ENCODE measurements at regions not wholly inside any gene's neighbourhood (a gene's known extent, or its start where the extent isn't known, plus 50 kb on each side); places are given as distances from the start of the nearest gene placed in this dataset.
"Not testable (repeated sequence)": the region's sequence is repeated elsewhere in the genome, so short reads cannot be mapped to it uniquely, and the experiment has no call there.

- DNase-seq = no peak
Observed at GRCh38 chr7:8938044-8938805, 504.8 kb downstream of the NXPH1 start.

DNA sequence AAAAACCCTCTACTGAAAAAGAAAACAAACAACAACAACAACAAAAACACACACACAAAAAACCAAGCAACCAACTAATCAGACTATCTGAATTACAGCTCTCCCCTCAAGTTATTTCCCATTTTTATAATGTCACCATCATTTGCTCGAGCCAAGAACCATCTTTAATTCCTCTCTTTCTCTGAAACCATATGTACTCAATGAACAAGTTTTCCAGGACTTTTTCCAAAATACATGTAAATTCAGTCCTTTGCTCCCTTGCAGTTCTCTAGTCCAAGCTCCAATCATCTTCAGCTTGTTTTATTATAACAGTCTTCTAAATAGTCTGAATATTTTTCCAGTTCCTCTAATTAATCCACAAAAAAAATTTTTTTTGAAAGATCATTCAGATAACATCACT, 506.0 kb downstream of the NXPH1 start:
- no peak for DNase-seq

DNA sequence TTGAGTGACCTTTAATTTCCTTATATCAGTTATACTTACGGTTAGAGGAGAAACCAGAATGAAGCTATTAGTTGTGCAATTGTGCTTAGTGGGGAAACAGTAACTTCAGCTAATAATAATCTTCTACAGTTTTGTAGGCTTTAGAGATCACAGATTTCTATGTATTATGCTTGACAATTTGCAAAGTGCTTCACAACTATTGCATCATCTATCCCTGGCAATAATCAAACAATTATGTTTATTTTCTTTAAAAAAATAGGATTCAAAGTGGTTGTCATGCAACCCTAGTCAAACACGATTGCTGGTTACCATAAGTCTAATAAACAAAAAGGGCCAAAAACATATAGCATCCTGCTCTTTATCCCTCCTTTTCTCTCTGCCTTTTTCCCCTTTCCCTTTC, 530.3 kb downstream of the NXPH1 start:
- DNase-seq = no peak

GRCh38 chr7:8965177-8965576, 531.8 kb downstream of the NXPH1 start:
- DNase-seq = no peak

- no peak for DNase-seq
Observed at GRCh38 chr7:8973601-8974000, 540.2 kb downstream of the NXPH1 start.

- no peak for DNase-seq
Observed at GRCh38 chr7:8975681-8976080, 542.3 kb downstream of the NXPH1 start.

DNA sequence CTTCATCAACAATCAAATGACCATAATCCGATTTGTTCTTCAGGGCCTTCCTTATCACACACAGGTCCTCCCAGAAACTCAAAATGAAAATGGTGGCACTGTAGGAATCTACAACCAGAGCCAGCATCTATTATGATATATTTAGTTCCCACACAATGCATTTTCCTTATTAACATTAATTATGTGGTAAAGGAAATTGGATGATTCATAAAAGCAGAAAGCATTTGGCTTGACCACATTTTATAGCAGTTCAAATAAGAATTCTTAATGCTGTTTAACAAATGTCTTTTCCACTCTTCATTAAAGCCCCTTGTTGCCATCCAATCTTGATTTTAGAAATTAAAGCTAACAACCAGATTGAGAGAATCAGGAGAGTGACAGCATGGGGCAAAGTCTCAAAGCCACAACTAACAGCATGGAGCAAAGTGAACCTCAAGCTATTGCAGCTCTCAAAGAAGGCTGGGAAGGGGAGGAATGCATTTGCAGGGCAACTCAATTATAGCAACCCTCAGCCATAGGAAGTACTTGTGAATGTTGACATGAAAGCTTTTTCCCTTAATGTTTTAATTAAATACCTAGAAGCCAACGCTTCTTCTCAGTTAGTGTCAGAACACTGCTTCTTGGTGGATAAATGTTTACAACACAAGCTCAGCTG, 549.1 kb downstream of the NXPH1 start:
- no peak for DNase-seq

GRCh38 chr7:8985255-8985654, 551.8 kb downstream of the NXPH1 start:
- DNase-seq = no peak

GRCh38 chr7:8988267-8988666, 554.9 kb downstream of the NXPH1 start:
- DNase-seq = no peak

GRCh38 chr7:8991159-8991558, 557.8 kb downstream of the NXPH1 start:
- no peak for DNase-seq

DNA sequence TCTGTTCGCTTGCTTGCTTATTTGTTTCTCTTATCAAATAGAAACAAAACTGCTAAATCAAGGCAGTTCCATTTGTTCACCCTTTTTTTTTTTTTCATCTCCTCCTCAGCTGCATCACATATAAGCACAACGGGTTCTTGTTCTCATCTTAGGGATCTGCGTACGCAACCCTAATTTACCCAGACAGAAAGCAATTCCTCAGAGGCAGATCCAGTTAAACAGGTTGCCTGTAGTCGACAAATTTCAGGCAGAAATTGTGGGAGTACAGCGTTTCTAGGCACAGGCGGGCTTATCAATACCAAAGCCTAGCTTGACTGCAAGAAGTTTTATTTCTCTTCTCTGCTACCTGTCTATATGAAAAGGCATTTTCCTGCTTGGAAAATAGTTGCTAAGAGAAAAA, 565.4 kb downstream of the NXPH1 start:
- DNase-seq = no peak

DNA sequence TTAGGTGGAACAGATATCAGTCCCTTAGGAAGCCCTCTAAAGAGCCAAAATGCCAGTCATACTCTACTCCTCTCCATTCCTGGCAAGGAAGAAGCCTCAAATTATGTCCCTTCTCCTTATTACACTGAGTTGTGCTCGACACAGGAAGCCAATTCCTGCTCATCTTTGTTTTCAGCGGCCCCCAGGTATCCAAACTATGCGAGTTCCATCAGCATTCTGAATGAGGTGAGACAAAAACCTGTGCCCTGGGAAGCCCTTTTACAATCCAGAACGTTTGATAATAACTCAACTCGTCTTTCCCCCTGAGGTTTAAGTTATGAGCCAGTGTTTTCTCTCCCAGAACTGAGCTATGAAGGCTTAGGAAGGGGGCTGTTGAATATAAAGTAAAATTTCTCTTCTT, 580.5 kb downstream of the NXPH1 start:
- DNase-seq = no peak

DNA sequence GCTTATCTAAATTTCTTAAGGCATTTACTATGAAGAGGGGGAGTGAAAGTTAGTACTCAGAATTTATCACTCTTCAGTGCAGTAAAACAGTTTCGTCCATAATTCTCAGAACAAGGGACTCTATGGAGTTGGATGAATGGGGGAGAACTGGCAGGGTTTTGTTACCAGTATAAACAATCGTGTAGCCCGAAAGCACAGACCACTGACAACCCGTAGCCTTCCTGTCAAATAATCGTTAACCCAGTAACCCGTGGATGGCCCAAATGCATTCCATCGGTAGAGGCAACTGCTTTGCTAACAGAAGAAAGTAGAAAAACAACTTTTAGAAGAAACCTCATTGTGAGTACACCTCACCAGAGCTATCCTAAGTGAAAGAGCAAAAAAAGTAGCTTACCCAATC, 583.9 kb downstream of the NXPH1 start:
- DNase-seq = no peak

DNA sequence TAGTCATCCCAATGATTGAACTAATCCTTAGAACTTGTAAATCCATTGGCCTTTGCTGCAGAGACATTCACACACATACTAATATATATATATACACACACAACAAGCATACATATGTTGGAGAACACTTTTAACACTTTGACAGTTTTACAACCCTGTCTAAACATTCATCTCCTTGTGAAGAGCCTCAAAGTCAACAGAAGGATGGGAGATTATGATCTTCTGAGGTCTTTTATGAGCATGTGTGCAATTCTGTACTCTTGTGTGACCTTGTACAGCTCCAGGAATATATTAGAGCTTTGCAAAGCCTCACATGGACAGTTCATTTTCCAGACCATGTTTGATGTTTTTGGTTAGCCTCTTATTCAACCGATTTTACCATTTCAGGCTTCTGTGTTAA, 589.0 kb downstream of the NXPH1 start:
- DNase-seq = no peak

GRCh38 chr7:9023675-9024294, 590.4 kb downstream of the NXPH1 start:
- DNase-seq = no peak

- no peak for DNase-seq
Observed at GRCh38 chr7:9026121-9026520, 592.7 kb downstream of the NXPH1 start.

DNA sequence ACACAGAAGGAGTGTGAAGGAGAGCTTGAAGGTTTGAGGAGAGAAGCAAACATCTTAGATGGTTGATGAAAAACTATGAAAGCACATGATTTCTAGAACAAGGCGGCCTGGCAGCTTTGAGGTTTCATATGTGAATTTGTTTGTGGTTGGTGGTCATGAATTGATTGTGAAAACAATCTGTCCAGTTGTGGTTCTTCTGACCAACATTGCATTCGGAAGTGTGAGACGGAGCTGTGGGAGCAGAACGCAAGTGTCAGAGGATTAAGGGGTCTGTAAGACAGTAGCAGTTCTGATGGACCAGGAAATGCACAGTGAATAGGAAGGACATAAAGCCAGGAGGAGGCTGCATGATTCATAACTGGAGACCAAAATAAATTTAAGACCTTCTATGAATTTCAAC, 594.6 kb downstream of the NXPH1 start:
- DNase-seq = no peak

GRCh38 chr7:9029681-9030530, 596.5 kb downstream of the NXPH1 start:
- DNase-seq = no peak

DNA sequence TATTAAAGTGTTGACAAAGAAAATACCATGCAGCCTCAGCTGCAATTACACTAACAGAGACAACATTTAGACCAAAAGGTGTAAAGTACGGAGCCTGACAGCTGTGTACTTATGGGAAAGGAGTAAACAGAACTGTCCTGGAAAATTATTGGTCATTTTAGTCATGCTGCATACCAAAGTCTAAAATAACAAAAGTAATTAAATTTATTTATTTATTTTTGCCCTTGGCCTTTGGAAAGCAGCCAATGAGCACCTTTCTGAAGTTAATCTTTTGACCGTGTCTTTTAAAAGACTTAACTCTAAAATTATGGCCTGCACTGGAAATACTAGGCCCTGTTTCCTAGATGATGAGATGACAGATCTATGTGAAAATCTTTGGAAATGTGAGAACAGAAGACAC, 597.6 kb downstream of the NXPH1 start:
- no peak for DNase-seq

DNA sequence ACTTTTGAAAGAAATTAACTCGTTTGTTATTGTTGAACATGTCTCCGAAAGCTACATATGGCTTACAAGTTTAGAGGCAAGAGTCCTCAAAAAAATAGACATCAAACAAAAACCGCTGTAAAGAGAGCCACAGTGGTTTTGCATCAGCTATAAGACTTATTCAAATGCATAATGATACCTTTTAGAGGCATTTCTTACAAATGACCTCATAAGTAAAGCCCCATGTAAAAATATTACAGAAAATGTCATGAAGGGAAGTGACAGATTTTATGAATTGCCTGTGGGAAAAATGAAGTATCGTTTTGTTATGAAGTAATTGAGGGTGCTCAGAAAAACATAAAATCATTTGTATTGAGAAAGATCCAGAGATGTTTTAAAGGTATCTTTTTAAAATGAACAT, 598.0 kb downstream of the NXPH1 start:
- DNase-seq = no peak

- no peak for DNase-seq
Observed at GRCh38 chr7:9036080-9036479, 602.7 kb downstream of the NXPH1 start.

DNA sequence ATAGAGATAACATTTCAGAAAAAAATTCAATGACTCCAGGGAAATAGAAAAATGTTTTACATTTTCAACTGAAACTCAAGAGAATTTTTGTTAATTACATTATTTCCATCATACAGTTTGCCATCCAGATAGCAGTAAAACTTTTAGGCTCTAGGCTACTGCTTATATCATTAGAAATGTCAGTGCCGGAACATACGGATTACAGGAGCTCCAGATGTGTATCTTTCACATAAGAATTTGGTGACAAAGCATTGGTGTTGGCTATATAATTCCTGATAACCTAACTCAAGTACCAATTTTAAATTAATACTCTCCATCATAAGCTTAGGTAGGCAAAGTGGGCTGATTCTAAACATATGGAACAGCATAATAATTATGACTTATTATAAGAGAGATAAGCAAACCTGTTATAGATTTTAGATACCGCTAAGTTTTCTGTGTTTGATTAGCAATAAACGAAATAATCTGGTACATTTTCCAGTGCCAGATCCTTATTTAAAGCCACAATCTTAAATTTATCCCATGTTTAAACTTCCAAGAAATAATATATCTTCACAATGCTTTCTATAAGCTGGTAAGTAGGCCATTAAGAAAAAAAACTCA, 637.9 kb downstream of the NXPH1 start:
- DNase-seq = no peak

- DNase-seq = not testable (repeated sequence)
Observed at GRCh38 chr7:9075774-9076173, 642.4 kb downstream of the NXPH1 start.

Measured in GF-D8 (cell line).